Mesenchymal stem cell (in vitro differentiated cells and primary cell): ENCODE measurements at regions not wholly inside any gene's neighbourhood (a gene's known extent, or its start where the extent isn't known, plus 50 kb on each side); places are given as distances from the start of the nearest gene placed in this dataset.

Source experiments
- DNase-seq: peaks from one replicate; pipeline ENCODE4 v3.0.0-alpha.2; 2013
- H2AFZ ChIP-seq: one replicate; pipeline ENCODE4 v1.6.1; 2013; ENCODE audit warnings: low read depth, mild to moderate bottlenecking, control low read depth, inconsistent platforms, low read length, moderate library complexity
- H2AK5ac ChIP-seq: 2 replicates; pipeline ENCODE4 v1.6.1; 2013; ENCODE audit warnings: low read length, moderate library complexity, mild to moderate bottlenecking, inconsistent platforms; ENCODE audit not compliant: severe bottlenecking
- H2BK120ac ChIP-seq: one replicate; pipeline ENCODE4 v1.6.1; 2013; ENCODE audit warnings: low read depth, mild to moderate bottlenecking, inconsistent platforms, low read length, moderate library complexity
- H2BK12ac ChIP-seq, 2 experiments: one replicate each; pipeline ENCODE4 v1.6.1; 2013; ENCODE audit warnings: inconsistent platforms in 2 of 2, low read length in 2 of 2, mild to moderate bottlenecking in 2 of 2, moderate library complexity in 2 of 2, control low read depth in 1 of 2
- H2BK15ac ChIP-seq: one replicate; pipeline ENCODE4 v1.6.1; 2013; ENCODE audit warnings: mild to moderate bottlenecking, low read depth, inconsistent platforms; ENCODE audit not compliant: poor library complexity, severe bottlenecking
- H2BK5ac ChIP-seq: 2 replicates; pipeline ENCODE4 v1.6.1; 2013; ENCODE audit warnings: low read depth, mild to moderate bottlenecking, low read length, control low read depth, inconsistent platforms; ENCODE audit not compliant: poor library complexity, severe bottlenecking
- H3K14ac ChIP-seq, 2 experiments: one replicate each; pipeline ENCODE4 v1.6.1; 2013; ENCODE audit warnings: inconsistent platforms in 2 of 2, low read length in 2 of 2, control low read depth in 1 of 2, mild to moderate bottlenecking in 1 of 2, moderate library complexity in 1 of 2
- H3K18ac ChIP-seq, 2 experiments: one replicate each; pipeline ENCODE4 v1.6.1; 2013; ENCODE audit warnings: inconsistent platforms in 2 of 2, low read length in 2 of 2, control low read depth in 1 of 2, low read depth in 1 of 2, mild to moderate bottlenecking in 1 of 2
- H3K23ac ChIP-seq, 2 experiments: one replicate each; pipeline ENCODE4 v1.6.1; 2013; ENCODE audit warnings: inconsistent platforms in 2 of 2, low read length in 2 of 2, mild to moderate bottlenecking in 2 of 2, moderate library complexity in 2 of 2, control low read depth in 1 of 2
- H3K27ac ChIP-seq: 2 replicates; pipeline ENCODE4 v1.5.1; 2013; ENCODE audit warnings: mild to moderate bottlenecking, moderate library complexity, low read length, control low read depth, inconsistent platforms; ENCODE audit not compliant: poor library complexity, severe bottlenecking
- H3K27me3 ChIP-seq, 2 experiments: 2 replicates each; pipeline versions ENCODE4 v1.6.1 to v1.7.0; 2013; ENCODE audit warnings: low read length in 2 of 2, mild to moderate bottlenecking in 2 of 2, moderate library complexity in 2 of 2, control low read depth in 1 of 2, inconsistent platforms in 1 of 2; ENCODE audit not compliant: control insufficient read depth in 1 of 2, insufficient read depth in 1 of 2
- H3K36me3 ChIP-seq, 2 experiments: 2 replicates each; pipeline versions ENCODE4 v1.6.1 to v1.7.0; 2013; ENCODE audit warnings: low read length in 2 of 2, control low read depth in 1 of 2, inconsistent platforms in 1 of 2, low read depth in 1 of 2, mild to moderate bottlenecking in 1 of 2; ENCODE audit not compliant: insufficient read depth in 2 of 2, control insufficient read depth in 1 of 2
- H3K4ac ChIP-seq, 2 experiments: one replicate each; pipeline ENCODE4 v1.6.1; 2013; ENCODE audit warnings: inconsistent platforms in 2 of 2, low read length in 2 of 2, mild to moderate bottlenecking in 2 of 2, moderate library complexity in 2 of 2, control low read depth in 1 of 2, low read depth in 1 of 2
- H3K4me1 ChIP-seq: 2 replicates; pipeline ENCODE4 v1.6.1; 2013; ENCODE audit warnings: low read depth, low read length, control low read depth; ENCODE audit not compliant: control insufficient read depth, insufficient read depth
- H3K4me2 ChIP-seq: 2 replicates; pipeline ENCODE4 v1.6.1; 2013; ENCODE audit warnings: low read length, mild to moderate bottlenecking, inconsistent platforms; ENCODE audit not compliant: poor library complexity, severe bottlenecking
- H3K4me3 ChIP-seq, 2 experiments: 2 replicates each; pipeline versions ENCODE4 v1.5.1 to v1.7.0; 2013; ENCODE audit warnings: low read length in 2 of 2, mild to moderate bottlenecking in 2 of 2, control low read depth in 1 of 2, low read depth in 1 of 2; ENCODE audit not compliant: insufficient read depth in 1 of 2
- H3K79me1 ChIP-seq: replicated peaks from 2 replicates; pipeline ENCODE4 v1.6.1; 2013; ENCODE audit warnings: mild to moderate bottlenecking, control low read depth, low read length, inconsistent platforms; ENCODE audit not compliant: poor library complexity, severe bottlenecking
- H3K9ac ChIP-seq: 2 replicates; pipeline ENCODE4 v1.7.0; 2013; ENCODE audit warnings: mild to moderate bottlenecking, low read length, moderate library complexity
- H3K9me3 ChIP-seq: 2 replicates; pipeline ENCODE4 v1.7.0; 2013; ENCODE audit warnings: mild to moderate bottlenecking, low read length; ENCODE audit not compliant: control insufficient read depth
- H4K8ac ChIP-seq: one replicate; pipeline ENCODE4 v1.6.1; 2013; ENCODE audit warnings: inconsistent platforms, mild to moderate bottlenecking, low read length, moderate library complexity
- H4K91ac ChIP-seq: one replicate; pipeline ENCODE4 v1.6.1; 2013; ENCODE audit warnings: mild to moderate bottlenecking, low read length, inconsistent platforms
- WGBS: methylation state at CpG from one replicate; pipeline ENCODE4 v1.1.7; 2013; ENCODE audit warnings: mixed read lengths; 5-methylcytosine and 5-hydroxymethylcytosine counted together

GRCh38 chr5:5983261-5983980 is 394.9 kb downstream of the MED10 start:
- H3K23ac ChIP-seq: no peak overlapping the region
- no peak overlapping the region for H2AK5ac ChIP-seq
- no peak overlapping the region for H2AFZ ChIP-seq
- H2BK12ac ChIP-seq: no peak overlapping the region
- no peak overlapping the region for H3K4me3 ChIP-seq
- WGBS: 78% methylated on average over 9 of the region's 11 CpGs
- H3K27ac ChIP-seq: no peak overlapping the region
- no peak for DNase-seq
- H2BK15ac ChIP-seq: no peak overlapping the region
- no peaks in the 10 kb centered on the region for H3K36me3 ChIP-seq
- no peak overlapping the region for H4K8ac ChIP-seq
- H3K14ac ChIP-seq: no peak overlapping the region
- no peak overlapping the region for H2BK120ac ChIP-seq
- no peak overlapping the region for H2BK5ac ChIP-seq
- peaks cover 0 to 19% of the 10 kb centered on the region in 2 experiments for H3K27me3 ChIP-seq
- H3K4me2 ChIP-seq: no peak overlapping the region
- no peak overlapping the region for H4K91ac ChIP-seq
- no peak overlapping the region for H3K18ac ChIP-seq
- H3K9ac ChIP-seq: no peak overlapping the region
- H3K9me3 ChIP-seq: no peaks in the 10 kb centered on the region
- H3K4me1 ChIP-seq: no peaks in the 10 kb centered on the region
- no peak overlapping the region for H3K4ac ChIP-seq
- H3K79me1 ChIP-seq: no peaks in the 10 kb centered on the region

GRCh38 chr5:5981562-5981961 is 396.8 kb downstream of the MED10 start:
- H3K18ac ChIP-seq: no peak overlapping the region
- H3K27ac ChIP-seq: no peak overlapping the region
- no peak overlapping the region for H2AK5ac ChIP-seq
- no peak overlapping the region for H2BK15ac ChIP-seq
- no peak overlapping the region for H4K8ac ChIP-seq
- H3K23ac ChIP-seq: no peak overlapping the region
- H3K14ac ChIP-seq: no peak overlapping the region
- H3K4me3 ChIP-seq: no peak overlapping the region
- no peaks in the 10 kb centered on the region for H3K9me3 ChIP-seq
- H4K91ac ChIP-seq: no peak overlapping the region
- peaks cover 0 to 32% of the 10 kb centered on the region in 2 experiments for H3K27me3 ChIP-seq
- H3K79me1 ChIP-seq: no peaks in the 10 kb centered on the region
- no peak overlapping the region for H3K4ac ChIP-seq
- H3K4me2 ChIP-seq: no peak overlapping the region
- WGBS: 75% methylated on average over 2 of the region's 2 CpGs
- no peak overlapping the region for H3K9ac ChIP-seq
- H3K36me3 ChIP-seq: no peaks in the 10 kb centered on the region
- H2AFZ ChIP-seq: no peak overlapping the region
- no peaks in the 10 kb centered on the region for H3K4me1 ChIP-seq
- no peak for DNase-seq
- no peak overlapping the region for H2BK5ac ChIP-seq
- no peak overlapping the region for H2BK12ac ChIP-seq
- no peak overlapping the region for H2BK120ac ChIP-seq

- no peak overlapping the region for H3K23ac ChIP-seq
- H3K4me1 ChIP-seq: no peaks in the 10 kb centered on the region
- H3K9ac ChIP-seq: no peak overlapping the region
- H3K79me1 ChIP-seq: no peaks in the 10 kb centered on the region
- no peak overlapping the region for H3K27ac ChIP-seq
- H2AK5ac ChIP-seq: no peak overlapping the region
- no peak overlapping the region for H2BK5ac ChIP-seq
- no peak overlapping the region for H2BK12ac ChIP-seq
- no peak overlapping the region for H3K14ac ChIP-seq
- no peak overlapping the region for H4K91ac ChIP-seq
- no peak for DNase-seq
- 63% methylated on average over 3 of the region's 4 CpGs for WGBS
- H2AFZ ChIP-seq: no peak overlapping the region
- no peak overlapping the region for H3K4me2 ChIP-seq
- no peak overlapping the region for H3K4me3 ChIP-seq
- H2BK15ac ChIP-seq: no peak overlapping the region
- no peak overlapping the region for H3K18ac ChIP-seq
- H3K4ac ChIP-seq: no peak overlapping the region
- H2BK120ac ChIP-seq: no peak overlapping the region
- H4K8ac ChIP-seq: no peak overlapping the region
- H3K9me3 ChIP-seq: no peaks in the 10 kb centered on the region
- H3K27me3 ChIP-seq: peaks cover 0 to 39% of the 10 kb centered on the region in 2 experiments
- H3K36me3 ChIP-seq: no peaks in the 10 kb centered on the region
These were observed 397.8 kb downstream of the MED10 start for GRCh38 chr5:5980538-5980895.

DNA sequence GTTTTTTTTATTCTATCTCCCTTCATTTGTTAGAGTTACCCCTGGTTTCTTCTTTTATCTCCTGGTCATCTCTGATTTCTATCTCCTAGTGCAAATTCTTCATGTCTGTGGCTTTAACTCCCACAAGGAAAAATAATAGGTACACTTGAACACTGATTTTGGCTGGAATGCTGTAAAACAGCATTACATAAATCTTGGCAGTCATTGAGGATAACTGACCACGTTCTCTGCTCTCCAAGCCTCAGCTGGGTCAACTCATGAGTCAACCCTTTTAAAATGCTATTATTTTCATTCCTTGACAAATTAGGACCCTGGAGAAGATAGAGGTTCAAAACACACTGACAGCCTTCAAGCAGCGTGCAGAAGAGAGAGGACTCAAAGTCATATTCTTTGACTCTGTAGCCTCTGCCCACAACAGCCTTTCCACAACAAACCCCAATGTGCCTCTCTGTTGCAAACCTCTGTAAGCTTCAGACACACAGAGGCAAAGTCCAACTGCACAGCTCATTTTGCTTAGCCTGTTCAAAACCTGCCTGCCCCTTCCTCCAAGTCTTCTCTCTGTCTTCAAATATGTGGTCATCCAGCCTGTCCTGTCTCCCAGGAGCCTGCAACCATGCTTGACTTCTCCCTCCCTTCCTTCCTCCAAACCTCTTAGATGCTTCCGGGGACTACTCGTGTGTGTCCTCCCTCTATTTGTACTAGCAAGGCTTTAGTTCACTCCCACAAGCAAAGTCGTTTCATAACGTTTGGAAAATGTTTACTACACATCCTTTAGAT is 398.4 kb downstream of the MED10 start:
- no peak overlapping the region for H2BK120ac ChIP-seq
- H4K91ac ChIP-seq: no peak overlapping the region
- H3K4ac ChIP-seq: no peak overlapping the region
- H2BK12ac ChIP-seq: no peak overlapping the region
- H3K14ac ChIP-seq: no peak overlapping the region
- H3K9me3 ChIP-seq: no peaks in the 10 kb centered on the region
- no peak overlapping the region for H2AK5ac ChIP-seq
- no peak overlapping the region for H2BK5ac ChIP-seq
- no peak overlapping the region for H3K23ac ChIP-seq
- no peak overlapping the region for H3K18ac ChIP-seq
- H3K79me1 ChIP-seq: no peaks in the 10 kb centered on the region
- H3K4me3 ChIP-seq: peak overlapping the region in 1 of 2 experiments; percentile 49
- H3K9ac ChIP-seq: peak overlapping the region; percentile 50
- 85% methylated on average over 6 of the region's 6 CpGs for WGBS
- no peaks in the 10 kb centered on the region for H3K36me3 ChIP-seq
- H3K4me2 ChIP-seq: no peak overlapping the region
- peaks cover 0 to 41% of the 10 kb centered on the region in 2 experiments for H3K27me3 ChIP-seq
- H2BK15ac ChIP-seq: no peak overlapping the region
- no peak overlapping the region for H3K27ac ChIP-seq
- no peak for DNase-seq
- H2AFZ ChIP-seq: no peak overlapping the region
- no peak overlapping the region for H4K8ac ChIP-seq
- no peaks in the 10 kb centered on the region for H3K4me1 ChIP-seq
